NT2/D1 (cell line): ENCODE measurements at regions not wholly inside any gene's neighbourhood (a gene's known extent, or its start where the extent isn't known, plus 50 kb on each side); places are given as distances from the start of the nearest gene placed in this dataset.

ENCODE experiments used
- SUZ12 ChIP-seq: IDR thresholded peaks from 2 replicates; pipeline ENCODE4 v1.6.1; 2011; ENCODE audit not compliant: insufficient read length, insufficient read depth; ENCODE audit errors: extremely low read depth
- YY1 ChIP-seq: IDR thresholded peaks from 2 replicates; pipeline ENCODE4 v1.6.1; 2011; ENCODE audit not compliant: insufficient read length, insufficient read depth
- ZNF274 ChIP-seq: IDR thresholded peaks from 2 replicates; pipeline ENCODE4 v1.6.1; 2011; ENCODE audit warnings: mild to moderate bottlenecking, low read depth, low read length

- TF ChIP-seq YY1 (no peak), ZNF274 (no peak), SUZ12 (no peak)
Measured at GRCh38 chr6:100115407-100116101, 121.5 kb upstream of the MCHR2 start.
